ENCODE measurements at regions not wholly inside any gene's neighbourhood (a gene's known extent, or its start where the extent isn't known, plus 50 kb on each side); places are given as distances from the start of the nearest gene placed in this dataset.

GRCh38 chr3:139764069-139764905 lies 86.5 kb upstream of the NMNAT3 start:
- Mint-ChIP-seq H3K36me3 (peaks cover under 1% of the 10 kb centered on the region), H3K27ac (no peak overlapping the region), H3K4me1 (no peaks in the 10 kb centered on the region), H3K27me3 (no peaks in the 10 kb centered on the region), H3K9me3 (no peaks in the 10 kb centered on the region), H3K4me3 (no peak overlapping the region)

- H3K9me3 Mint-ChIP-seq: no peaks in the 10 kb centered on the region
- no peak overlapping the region for H3K27ac Mint-ChIP-seq
- no peaks in the 10 kb centered on the region for H3K4me1 Mint-ChIP-seq
- H3K27me3 Mint-ChIP-seq: no peaks in the 10 kb centered on the region
- H3K4me3 Mint-ChIP-seq: no peak overlapping the region
- H3K36me3 Mint-ChIP-seq: peaks cover 2% of the 10 kb centered on the region
Measured at GRCh38 chr3:139762302-139762701, 84.5 kb upstream of the NMNAT3 start.

GRCh38 chr3:139759470-139759869 lies 81.7 kb upstream of the NMNAT3 start:
- Mint-ChIP-seq H3K36me3 (peaks cover 2% of the 10 kb centered on the region), H3K27ac (no peak overlapping the region), H3K27me3 (peaks cover 3% of the 10 kb centered on the region), H3K4me3 (no peak overlapping the region), H3K9me3 (peaks cover 0 to 2% (median 0%) of the 10 kb centered on the region in 3 donors), H3K4me1 (no peaks in the 10 kb centered on the region)

- Mint-ChIP-seq H3K4me1 (no peaks in the 10 kb centered on the region), H3K27ac (no peak overlapping the region), H3K36me3 (peaks cover 2% of the 10 kb centered on the region), H3K27me3 (peaks cover 3% of the 10 kb centered on the region), H3K4me3 (peak overlapping the region in 1 of 4 donors; percentile 30), H3K9me3 (peaks cover 0 to 3% (median 0%) of the 10 kb centered on the region in 3 donors)
Measured at GRCh38 chr3:139758654-139759291, 81.0 kb upstream of the NMNAT3 start.

- no peak overlapping the region for H3K27ac Mint-ChIP-seq
- peaks cover 2% of the 10 kb centered on the region for H3K36me3 Mint-ChIP-seq
- peaks cover 0 to 3% (median 0%) of the 10 kb centered on the region in 3 donors for H3K9me3 Mint-ChIP-seq
- peaks cover 3% of the 10 kb centered on the region for H3K27me3 Mint-ChIP-seq
- H3K4me3 Mint-ChIP-seq: no peak overlapping the region
- H3K4me1 Mint-ChIP-seq: no peaks in the 10 kb centered on the region
Measured at GRCh38 chr3:139757448-139758030, 79.8 kb upstream of the NMNAT3 start.

GRCh38 chr3:139756529-139757103 lies 78.8 kb upstream of the NMNAT3 start:
- peaks cover 2% of the 10 kb centered on the region for H3K36me3 Mint-ChIP-seq
- H3K9me3 Mint-ChIP-seq: peaks cover 0 to 3% (median 0%) of the 10 kb centered on the region in 3 donors
- peaks cover 3% of the 10 kb centered on the region for H3K27me3 Mint-ChIP-seq
- H3K4me3 Mint-ChIP-seq: no peak overlapping the region
- no peak overlapping the region for H3K27ac Mint-ChIP-seq
- H3K4me1 Mint-ChIP-seq: no peaks in the 10 kb centered on the region

- Mint-ChIP-seq H3K4me1 (no peaks in the 10 kb centered on the region), H3K27ac (no peak overlapping the region), H3K27me3 (peaks cover 3% of the 10 kb centered on the region), H3K4me3 (no peak overlapping the region), H3K9me3 (peaks cover 0 to 5% (median 4%) of the 10 kb centered on the region in 3 donors), H3K36me3 (peaks cover 2% of the 10 kb centered on the region)
Measured at GRCh38 chr3:139755551-139755950, 77.8 kb upstream of the NMNAT3 start.

GRCh38 chr3:139751789-139752188 lies 74.0 kb upstream of the NMNAT3 start:
- H3K27ac Mint-ChIP-seq: no peak overlapping the region
- H3K4me1 Mint-ChIP-seq: no peaks in the 10 kb centered on the region
- peaks cover 12 to 17% (median 15%) of the 10 kb centered on the region in 3 donors for H3K9me3 Mint-ChIP-seq
- H3K36me3 Mint-ChIP-seq: no peaks in the 10 kb centered on the region
- peaks cover 5% of the 10 kb centered on the region for H3K27me3 Mint-ChIP-seq
- no peak overlapping the region for H3K4me3 Mint-ChIP-seq

GRCh38 chr3:139746481-139746880 lies 68.7 kb upstream of the NMNAT3 start:
- no peaks in the 10 kb centered on the region for H3K36me3 Mint-ChIP-seq
- H3K4me1 Mint-ChIP-seq: no peaks in the 10 kb centered on the region
- H3K4me3 Mint-ChIP-seq: no peak overlapping the region
- no peak overlapping the region for H3K27ac Mint-ChIP-seq
- peaks cover 2% of the 10 kb centered on the region for H3K27me3 Mint-ChIP-seq
- H3K9me3 Mint-ChIP-seq: peaks cover 12 to 19% (median 17%) of the 10 kb centered on the region in 3 donors

GRCh38 chr3:139745831-139746230 lies 68.1 kb upstream of the NMNAT3 start:
- no peak overlapping the region for H3K27ac Mint-ChIP-seq
- H3K4me1 Mint-ChIP-seq: no peaks in the 10 kb centered on the region
- peaks cover 2% of the 10 kb centered on the region for H3K27me3 Mint-ChIP-seq
- H3K36me3 Mint-ChIP-seq: no peaks in the 10 kb centered on the region
- peaks cover 12 to 16% (median 14%) of the 10 kb centered on the region in 3 donors for H3K9me3 Mint-ChIP-seq
- H3K4me3 Mint-ChIP-seq: no peak overlapping the region

- Mint-ChIP-seq H3K36me3 (no peaks in the 10 kb centered on the region), H3K27ac (no peak overlapping the region), H3K4me3 (no peak overlapping the region), H3K27me3 (no peaks in the 10 kb centered on the region), H3K4me1 (no peaks in the 10 kb centered on the region), H3K9me3 (peaks cover 0 to 2% (median 0%) of the 10 kb centered on the region in 3 donors)
Measured at GRCh38 chr3:139738697-139739096, 60.9 kb upstream of the NMNAT3 start.

GRCh38 chr3:139737682-139738361 lies 60.0 kb upstream of the NMNAT3 start:
- Mint-ChIP-seq H3K9me3 (no peaks in the 10 kb centered on the region), H3K27ac (peak overlapping the region in 1 of 3 donors; percentile 5), H3K36me3 (no peaks in the 10 kb centered on the region), H3K4me3 (no peak overlapping the region), H3K4me1 (no peaks in the 10 kb centered on the region), H3K27me3 (peaks cover 2% of the 10 kb centered on the region)

- Mint-ChIP-seq H3K27ac (no peak overlapping the region), H3K36me3 (no peaks in the 10 kb centered on the region), H3K27me3 (peaks cover 2% of the 10 kb centered on the region), H3K4me1 (no peaks in the 10 kb centered on the region), H3K4me3 (no peak overlapping the region), H3K9me3 (no peaks in the 10 kb centered on the region)
Measured at GRCh38 chr3:139735191-139735590, 57.4 kb upstream of the NMNAT3 start.

- H3K27ac Mint-ChIP-seq: no peak overlapping the region
- no peak overlapping the region for H3K4me3 Mint-ChIP-seq
- H3K9me3 Mint-ChIP-seq: peaks cover 0 to 2% (median 0%) of the 10 kb centered on the region in 3 donors
- peaks cover 4% of the 10 kb centered on the region for H3K27me3 Mint-ChIP-seq
- no peaks in the 10 kb centered on the region for H3K36me3 Mint-ChIP-seq
- no peaks in the 10 kb centered on the region for H3K4me1 Mint-ChIP-seq
Measured at GRCh38 chr3:139732729-139733128, 55.0 kb upstream of the NMNAT3 start.

- Mint-ChIP-seq H3K27ac (no peak overlapping the region), H3K9me3 (peaks cover 0 to 2% (median 0%) of the 10 kb centered on the region in 3 donors), H3K36me3 (no peaks in the 10 kb centered on the region)
Measured at GRCh38 chr3:139729300-139729699, 51.5 kb upstream of the NMNAT3 start.

More at GRCh38 chr3:139729300-139729699, 51.5 kb upstream of the NMNAT3 start:
- Mint-ChIP-seq H3K4me3 (no peak overlapping the region), H3K27me3 (peaks cover 7% of the 10 kb centered on the region), H3K4me1 (no peaks in the 10 kb centered on the region)

Data from IgD-negative memory B cell (primary cell).